Fibroblast of skin of right quadriceps (primary cell): ENCODE measurements at regions not wholly inside any gene's neighbourhood (a gene's known extent, or its start where the extent isn't known, plus 50 kb on each side); places are given as distances from the start of the nearest gene placed in this dataset.

Source experiments
- DNase-seq: peaks from one replicate; pipeline ENCODE4 v3.0.0-alpha.2; 2013

GRCh38 chr11:19594326-19594725 lies 118.3 kb upstream of the NAV2 start:
- DNase-seq, result peak; percentile 36

GRCh38 chr11:19592842-19593241 lies 119.8 kb upstream of the NAV2 start:
- no peak for DNase-seq

GRCh38 chr11:19589567-19590260 lies 122.9 kb upstream of the NAV2 start:
- no peak for DNase-seq

- DNase-seq, result no peak
These were observed 124.7 kb upstream of the NAV2 start for GRCh38 chr11:19587979-19588378.

GRCh38 chr11:19580646-19581045 lies 132.0 kb upstream of the NAV2 start:
- DNase-seq, result peak; percentile 68

DNA sequence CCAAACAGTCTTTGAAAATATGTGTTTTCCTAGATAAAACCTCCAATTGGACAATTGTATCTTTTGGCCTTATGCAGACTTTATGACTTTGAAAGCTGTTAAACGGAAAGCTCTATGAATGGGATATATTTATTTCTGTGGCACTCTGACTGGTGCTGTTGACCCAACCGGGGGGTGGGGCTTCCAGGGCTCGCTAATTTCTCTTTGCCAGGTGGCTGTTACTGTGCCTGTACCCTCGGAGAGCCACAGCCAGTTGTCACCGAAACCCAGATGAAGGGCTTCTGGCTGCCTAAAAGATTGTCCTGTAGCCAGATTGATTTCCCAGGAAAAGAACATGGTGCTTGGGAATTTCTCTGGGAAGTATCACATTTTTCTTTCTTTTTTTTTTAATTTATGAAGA lies 132.7 kb upstream of the NAV2 start:
- DNase-seq, result no peak

GRCh38 chr11:19578871-19579270 lies 133.8 kb upstream of the NAV2 start:
- DNase-seq, result no peak

DNA sequence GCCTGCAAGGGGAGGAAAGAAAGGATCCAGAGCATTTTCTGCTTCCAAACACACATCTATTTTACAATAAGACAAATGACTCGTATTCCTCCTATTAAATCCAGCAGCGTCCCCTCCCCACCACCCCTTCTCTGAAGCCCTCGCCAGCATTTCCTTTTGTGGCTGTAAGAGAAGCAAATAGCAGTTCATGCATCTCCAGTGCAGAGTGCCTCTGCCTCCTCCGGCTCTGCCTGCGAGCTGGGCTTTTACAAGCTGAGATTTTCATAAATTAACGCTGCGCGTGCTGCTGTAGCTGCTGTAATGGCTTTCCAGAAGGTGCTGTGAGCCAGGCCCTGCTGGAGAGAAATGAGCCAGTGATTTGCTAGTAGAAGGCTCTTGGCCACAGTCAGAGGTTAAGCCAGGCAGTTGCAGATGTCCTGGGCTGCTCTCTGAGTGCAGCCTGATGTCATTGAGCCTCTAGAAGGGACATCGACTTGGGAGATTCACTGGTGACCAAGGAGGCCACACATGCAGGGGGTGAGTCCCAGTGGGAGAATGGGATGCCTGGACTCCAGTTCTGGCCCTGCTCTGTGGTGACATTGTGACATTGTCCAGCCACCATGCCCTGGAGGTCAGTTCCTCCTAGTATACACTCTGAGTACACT lies 134.5 kb upstream of the NAV2 start:
- DNase-seq, result peak; percentile 94

DNA sequence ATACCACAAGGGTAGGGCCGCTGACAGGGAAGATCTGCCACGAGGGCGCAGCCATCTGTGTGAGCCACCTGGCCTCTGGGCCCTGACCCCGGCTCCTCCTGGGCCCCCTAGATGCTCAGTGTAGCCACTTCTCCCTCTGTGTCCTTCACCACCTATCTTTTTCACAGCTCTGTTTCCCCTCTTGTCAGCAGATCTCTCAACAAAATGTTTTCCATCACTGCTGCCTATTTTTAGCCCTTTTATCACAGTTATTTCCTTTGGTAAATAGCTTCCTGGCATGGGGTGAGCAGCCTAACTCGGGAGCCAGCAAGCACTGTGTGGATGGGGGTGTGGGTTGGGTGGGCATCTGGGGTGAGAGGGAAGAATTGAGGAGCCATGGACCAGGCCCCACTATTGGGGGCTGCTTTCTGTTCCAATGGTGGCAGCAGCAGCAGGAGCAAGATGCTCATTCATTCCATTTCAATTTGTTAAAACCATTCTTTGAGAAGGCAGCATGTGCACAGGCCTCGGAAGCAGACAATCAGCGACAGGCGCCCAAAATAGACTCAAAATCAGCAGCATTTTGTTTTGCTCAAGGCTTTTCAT lies 135.2 kb upstream of the NAV2 start:
- DNase-seq, result peak; percentile 55

GRCh38 chr11:19576903-19577302 lies 135.7 kb upstream of the NAV2 start:
- DNase-seq, result peak; percentile 22

GRCh38 chr11:19576054-19576453 lies 136.6 kb upstream of the NAV2 start:
- no peak for DNase-seq

DNA sequence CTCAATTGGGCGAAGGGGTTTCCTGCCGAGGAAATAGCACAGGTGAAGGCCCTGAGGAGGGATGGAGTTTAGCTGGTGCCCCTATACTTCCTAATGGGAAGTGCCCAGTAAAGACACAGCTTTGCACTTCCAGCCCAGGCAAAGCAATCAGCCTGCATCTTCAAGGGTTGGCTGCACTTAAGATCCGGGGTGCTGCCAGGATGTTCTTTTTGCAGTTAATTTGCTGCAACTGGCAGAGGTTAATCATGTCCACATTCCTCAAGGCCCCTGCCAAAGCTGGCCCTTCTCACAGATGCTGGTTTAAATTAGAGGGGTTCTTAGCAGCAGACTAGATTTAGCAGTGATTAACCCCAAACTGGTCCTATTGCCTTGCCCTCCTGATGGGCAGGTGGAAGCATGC lies 137.7 kb upstream of the NAV2 start:
- DNase-seq, result no peak

GRCh38 chr11:19573666-19574065 lies 139.0 kb upstream of the NAV2 start:
- no peak for DNase-seq

- DNase-seq, result no peak
These were observed 140.7 kb upstream of the NAV2 start for GRCh38 chr11:19571906-19572305.

DNA sequence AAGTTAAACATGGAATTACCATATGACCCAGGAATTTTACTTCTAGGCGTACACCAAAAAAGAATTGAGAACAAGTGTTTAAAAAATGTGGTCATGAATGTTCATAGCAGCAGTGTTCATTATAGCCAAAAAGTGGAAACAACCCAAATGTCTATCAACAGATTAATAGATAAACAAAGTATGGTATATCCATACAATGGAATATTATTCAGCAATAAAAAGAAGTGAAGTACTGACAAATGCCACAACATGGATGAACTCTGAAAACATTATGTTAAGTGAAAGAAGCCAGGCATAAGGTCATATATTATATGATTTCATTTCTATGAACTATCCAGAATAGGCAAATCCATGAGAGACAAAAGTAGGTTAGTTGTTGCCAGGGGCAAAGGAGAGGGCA lies 141.7 kb upstream of the NAV2 start:
- no peak for DNase-seq

- no peak for DNase-seq
These were observed 144.6 kb upstream of the NAV2 start for GRCh38 chr11:19567996-19568395.

- no peak for DNase-seq
These were observed 145.9 kb upstream of the NAV2 start for GRCh38 chr11:19566583-19567379.

GRCh38 chr11:19565639-19566038 lies 147.0 kb upstream of the NAV2 start:
- DNase-seq, result no peak

- no peak for DNase-seq
These were observed 150.5 kb upstream of the NAV2 start for GRCh38 chr11:19562156-19562555.

- DNase-seq, result no peak
These were observed 151.6 kb upstream of the NAV2 start for GRCh38 chr11:19561011-19561410.

GRCh38 chr11:19560156-19560555 lies 152.5 kb upstream of the NAV2 start:
- no peak for DNase-seq

GRCh38 chr11:19559746-19560145 lies 152.9 kb upstream of the NAV2 start:
- DNase-seq, result no peak

GRCh38 chr11:19558189-19558986 lies 154.2 kb upstream of the NAV2 start:
- no peak for DNase-seq
